PC-3 (cell line): ENCODE measurements at regions not wholly inside any gene's neighbourhood (a gene's known extent, or its start where the extent isn't known, plus 50 kb on each side); places are given as distances from the start of the nearest gene placed in this dataset.

Source experiments
- ATAC-seq: fragments of 200-7000 bp; cut with Tn5 transposase; 2 replicates; pipeline ENCODE4 v1.9.1; 2020; ENCODE audit warnings: mild to moderate bottlenecking, moderate library complexity
- BruUV-seq: library from RNA; stranded (reverse); fragments of 400-500 nt; replicated peaks from 2 replicates; lab custom pipeline; 2021; lab: Mats Ljungman, UMichigan
- CTCF ChIA-PET: fragments of 300-600 bp; sonication (Branson Sonifier 250); formaldehyde crosslinking; loops from one replicate; lab custom pipeline; 2022; ENCODE audit warnings: antibody characterized with exemption; lab: Charles Lee
- POLR2A ChIA-PET: fragments of 300-600 bp; sonication (Branson Sonifier 250); formaldehyde crosslinking; loops from one replicate; lab custom pipeline; 2022; ENCODE audit warnings: antibody characterized with exemption; ENCODE audit not compliant: unreplicated experiment; lab: Charles Lee
- DNase-seq: peaks from one replicate; pipeline ENCODE4 v3.0.0-alpha.2; 2015
- H2AFZ ChIP-seq: fragments of 300-600 bp; sonication (generic); 2 replicates; pipeline ENCODE4 v1.6.0; 2016; ENCODE audit warnings: antibody characterized with exemption, low read length
- H3F3A ChIP-seq: fragments of 300-600 bp; sonication (generic); one replicate; pipeline ENCODE4 v1.6.0; 2017; ENCODE audit warnings: antibody characterized with exemption, low read length, control low read depth, mild to moderate bottlenecking; ENCODE audit not compliant: unreplicated experiment
- H3K27ac ChIP-seq: fragments of 300-600 bp; sonication (generic); 2 replicates; pipeline ENCODE4 v1.5.1; 2016; ENCODE audit warnings: mild to moderate bottlenecking, low read length
- H3K27me3 ChIP-seq: fragments of 300-600 bp; sonication (generic); 2 replicates; pipeline ENCODE4 v1.6.1; 2016; ENCODE audit warnings: low read length, mixed read lengths
- H3K36me3 ChIP-seq: fragments of 300-600 bp; sonication (generic); 2 replicates; pipeline ENCODE4 v1.6.1; 2016; ENCODE audit warnings: low read depth, mixed run types, low read length, mixed read lengths
- H3K4me1 ChIP-seq: fragments of 300-600 bp; sonication (generic); 2 replicates; pipeline ENCODE4 v1.5.1; 2016; ENCODE audit warnings: low read length; ENCODE audit not compliant: insufficient read depth
- H3K4me2 ChIP-seq: fragments of 300-600 bp; sonication (generic); 2 replicates; pipeline ENCODE4 v1.6.0; 2016; ENCODE audit warnings: low read length
- H3K4me3 ChIP-seq: fragments of 300-600 bp; sonication (generic); 2 replicates; pipeline ENCODE4 v1.5.1; 2016; ENCODE audit warnings: mild to moderate bottlenecking, low read length, mixed read lengths
- H3K79me2 ChIP-seq: fragments of 300-600 bp; sonication (generic); 2 replicates; pipeline ENCODE4 v1.6.1; 2017; ENCODE audit warnings: low read length, mixed read lengths
- H3K9ac ChIP-seq: fragments of 300-600 bp; sonication (generic); 2 replicates; pipeline ENCODE4 v1.6.0; 2016; ENCODE audit warnings: mild to moderate bottlenecking, low read length
- H3K9me2 ChIP-seq: fragments of 300-600 bp; sonication (generic); replicated peaks from 2 replicates; pipeline ENCODE4 v1.6.1; 2016; ENCODE audit warnings: mixed run types, low read length, mixed read lengths
- H3K9me3 ChIP-seq: fragments of 300-600 bp; sonication (generic); 2 replicates; pipeline ENCODE4 v1.6.1; 2016; ENCODE audit warnings: low read length, mixed read lengths
- H4K20me1 ChIP-seq: fragments of 300-600 bp; sonication (generic); 2 replicates; pipeline ENCODE4 v1.6.1; 2016; ENCODE audit warnings: low read length, mixed read lengths
- EZH2 ChIP-seq: fragments of 300-600 bp; sonication (generic); IDR thresholded peaks from one replicate; pipeline ENCODE4 v1.6.1; 2017; ENCODE audit warnings: antibody characterized with exemption, mild to moderate bottlenecking, low read length; ENCODE audit not compliant: unreplicated experiment
- EZH2phosphoT487 ChIP-seq: fragments of 300-600 bp; sonication (generic); IDR thresholded peaks from 2 replicates; pipeline ENCODE4 v1.6.1; 2018; ENCODE audit warnings: mild to moderate bottlenecking, antibody characterized with exemption, low read length, borderline replicate concordance
- intact Hi-C: fragments of 100-400 bp; cut with micrococcal nuclease; formaldehyde crosslinking; loops from 2 replicates; pipeline ENCODE4 v1.9.0; 2023
- TF ChIP-seq, protein P1 (sequence below): fragments of 300-600 bp; sonication (generic); conservative IDR thresholded peaks from 2 replicates; pipeline ENCODE4 v1.5.1; 2017; ENCODE audit warnings: antibody characterized with exemption, low read depth, mild to moderate bottlenecking, low read length

DNA sequence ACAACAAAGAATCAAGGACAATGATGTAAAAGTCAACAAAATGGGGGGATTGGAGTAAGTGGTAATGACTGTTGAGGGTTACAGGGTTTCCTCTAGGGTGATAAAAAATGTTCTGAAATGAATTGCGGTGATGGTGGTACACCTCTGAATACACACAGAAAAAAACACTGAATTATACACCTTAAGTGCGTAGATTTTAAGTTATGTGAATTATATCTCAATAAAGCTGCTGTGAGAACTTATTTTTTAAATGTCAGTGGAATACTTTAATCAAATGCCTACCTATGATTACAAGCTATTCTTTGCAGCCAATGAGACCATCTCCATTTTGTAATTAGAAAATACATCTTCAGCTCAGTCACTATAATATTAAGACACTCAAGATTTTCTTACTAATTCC is 53.5 kb downstream of the ZNF608 start:
- H3K4me3 ChIP-seq, result no peak overlapping the region
- H3K4me1 ChIP-seq, result no peaks in the 10 kb centered on the region
- no peaks in the 10 kb centered on the region for H4K20me1 ChIP-seq
- no peaks in the 10 kb centered on the region for H3K79me2 ChIP-seq
- ChIA-PET CTCF (no interaction called here), POLR2A (no interaction called here)
- H3K9ac ChIP-seq, result no peak overlapping the region
- ATAC-seq (no peak), DNase-seq (no peak)
- H3K36me3 ChIP-seq, result no peaks in the 10 kb centered on the region
- intact Hi-C loops, result no loop called here
- H2AFZ ChIP-seq, result no peak overlapping the region
- H3K9me3 ChIP-seq, result no peaks in the 10 kb centered on the region
- H3K27ac ChIP-seq, result no peak overlapping the region
- no peaks in the 10 kb centered on the region for H3K27me3 ChIP-seq
- H3F3A ChIP-seq, result no peaks in the 10 kb centered on the region
- no peak for TF ChIP-seq EZH2
- TF ChIP-seq, protein P1, sequence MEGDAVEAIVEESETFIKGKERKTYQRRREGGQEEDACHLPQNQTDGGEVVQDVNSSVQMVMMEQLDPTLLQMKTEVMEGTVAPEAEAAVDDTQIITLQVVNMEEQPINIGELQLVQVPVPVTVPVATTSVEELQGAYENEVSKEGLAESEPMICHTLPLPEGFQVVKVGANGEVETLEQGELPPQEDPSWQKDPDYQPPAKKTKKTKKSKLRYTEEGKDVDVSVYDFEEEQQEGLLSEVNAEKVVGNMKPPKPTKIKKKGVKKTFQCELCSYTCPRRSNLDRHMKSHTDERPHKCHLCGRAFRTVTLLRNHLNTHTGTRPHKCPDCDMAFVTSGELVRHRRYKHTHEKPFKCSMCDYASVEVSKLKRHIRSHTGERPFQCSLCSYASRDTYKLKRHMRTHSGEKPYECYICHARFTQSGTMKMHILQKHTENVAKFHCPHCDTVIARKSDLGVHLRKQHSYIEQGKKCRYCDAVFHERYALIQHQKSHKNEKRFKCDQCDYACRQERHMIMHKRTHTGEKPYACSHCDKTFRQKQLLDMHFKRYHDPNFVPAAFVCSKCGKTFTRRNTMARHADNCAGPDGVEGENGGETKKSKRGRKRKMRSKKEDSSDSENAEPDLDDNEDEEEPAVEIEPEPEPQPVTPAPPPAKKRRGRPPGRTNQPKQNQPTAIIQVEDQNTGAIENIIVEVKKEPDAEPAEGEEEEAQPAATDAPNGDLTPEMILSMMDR, result no peak
- TF ChIP-seq EZH2phosphoT487, result no peak
- BruUV-seq, result no TSS peak
- no peaks in the 10 kb centered on the region for H3K9me2 ChIP-seq
- H3K4me2 ChIP-seq, result no peak overlapping the region

DNA sequence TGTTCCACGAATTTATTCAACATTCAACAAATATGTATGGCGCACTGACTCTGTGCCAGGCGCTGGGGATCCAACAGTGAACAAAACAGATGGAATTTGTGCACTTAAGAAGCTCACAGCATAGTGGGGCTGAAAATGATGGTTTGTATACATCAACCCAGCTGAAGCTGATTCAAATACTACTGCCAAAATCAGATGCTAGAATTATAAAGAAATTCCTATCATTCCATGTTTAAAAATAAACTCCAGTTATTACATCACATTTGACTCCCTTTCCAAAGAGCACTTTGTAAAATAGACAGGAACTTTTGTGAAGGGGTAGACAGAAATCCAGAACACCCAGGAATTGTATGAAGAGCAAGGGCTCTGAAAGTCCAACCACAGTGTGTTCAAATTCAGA is 54.1 kb downstream of the ZNF608 start:
- Histone ChIP-seq H3K9ac (no peak overlapping the region), H4K20me1 (no peaks in the 10 kb centered on the region), H2AFZ (no peak overlapping the region), H3K4me1 (no peaks in the 10 kb centered on the region), H3K9me3 (no peaks in the 10 kb centered on the region), H3K79me2 (no peaks in the 10 kb centered on the region), H3K9me2 (no peaks in the 10 kb centered on the region), H3K4me2 (no peak overlapping the region), H3K27me3 (no peaks in the 10 kb centered on the region), H3K36me3 (no peaks in the 10 kb centered on the region), H3K4me3 (no peak overlapping the region), H3F3A (no peaks in the 10 kb centered on the region), H3K27ac (no peak overlapping the region)
- TF ChIP-seq, protein P1, result no peak
- TF ChIP-seq EZH2, result no peak
- TF ChIP-seq EZH2phosphoT487, result no peak
- ATAC-seq (no peak), DNase-seq (no peak)
- no TSS peak for BruUV-seq
- ChIA-PET POLR2A (no interaction called here), CTCF (no interaction called here)
- intact Hi-C loops, result no loop called here

GRCh38 chr5:124689653-124690052 is 56.8 kb downstream of the ZNF608 start:
- Histone ChIP-seq H3K27me3 (no peaks in the 10 kb centered on the region), H3K4me3 (no peak overlapping the region), H4K20me1 (no peaks in the 10 kb centered on the region), H3K36me3 (no peaks in the 10 kb centered on the region), H3K9me2 (no peaks in the 10 kb centered on the region), H3K4me1 (no peaks in the 10 kb centered on the region), H3K9me3 (no peaks in the 10 kb centered on the region), H3K79me2 (no peaks in the 10 kb centered on the region), H3K4me2 (no peak overlapping the region), H3K27ac (no peak overlapping the region), H3K9ac (no peak overlapping the region), H3F3A (no peaks in the 10 kb centered on the region), H2AFZ (no peak overlapping the region)
- ChIA-PET POLR2A (interaction anchor here (0.6 to 0.7 kb wide), 2 partner anchors 41 to 665 kb away, joined by 3 to 6 read pairs; no protein-coding TSS in a partner anchor), CTCF (no interaction called here)
- TF ChIP-seq EZH2phosphoT487, result no peak
- TF ChIP-seq, protein P1, result no peak
- no peak for TF ChIP-seq EZH2
- BruUV-seq, result no TSS peak
- no peak for ATAC-seq
- DNase-seq, result no peak
- intact Hi-C loops, result no loop called here
